GM18499 (cell line): ENCODE measurements at regions not wholly inside any gene's neighbourhood (a gene's known extent, or its start where the extent isn't known, plus 50 kb on each side); places are given as distances from the start of the nearest gene placed in this dataset.
"Not testable (repeated sequence)": the region's sequence is repeated elsewhere in the genome, so short reads cannot be mapped to it uniquely, and the experiment has no call there.

Experiments used
- ATAC-seq: cut with Tn5 transposase; IDR thresholded peaks from one replicate; pipeline ENCODE4 v1.9.1; 2021; ENCODE audit warnings: moderate number of reproducible peaks; ENCODE audit not compliant: insufficient read depth, unreplicated experiment

DNA sequence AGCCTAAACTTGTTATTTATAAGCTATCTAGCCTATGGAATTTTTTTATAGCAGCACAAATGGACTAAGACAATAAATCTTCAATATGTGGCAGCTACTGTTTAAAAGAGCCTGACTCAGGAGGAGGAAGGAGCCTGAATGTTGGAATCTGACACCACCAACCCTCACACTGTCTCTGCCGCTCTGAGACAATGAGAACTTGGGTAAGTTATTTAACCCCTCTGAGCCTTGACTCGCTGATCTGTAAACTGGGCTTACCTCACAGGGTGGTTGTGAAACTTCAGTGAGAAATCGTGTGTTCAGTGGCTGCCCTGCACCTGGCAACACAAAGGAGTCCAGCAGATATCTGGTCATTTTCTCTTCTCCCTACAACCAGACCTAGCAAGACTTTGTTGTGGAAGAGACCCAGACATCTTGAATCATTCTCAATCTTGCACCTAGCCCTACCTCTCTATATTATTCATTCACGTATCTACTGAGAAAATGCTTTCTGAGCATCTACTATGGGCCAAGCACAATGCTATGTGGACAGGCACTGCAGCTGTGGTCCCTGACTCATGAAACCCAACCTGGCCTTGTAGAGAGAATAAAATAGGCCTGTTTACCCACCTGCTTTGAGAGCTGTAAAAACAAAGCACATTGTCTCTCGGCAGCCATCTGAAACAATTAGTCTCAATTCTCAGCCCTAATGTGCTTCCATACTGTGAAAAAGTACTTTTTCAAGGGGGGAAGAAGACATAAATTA lies 81.9 kb upstream of the SLC25A36 start:
- ATAC-seq = no peak

DNA sequence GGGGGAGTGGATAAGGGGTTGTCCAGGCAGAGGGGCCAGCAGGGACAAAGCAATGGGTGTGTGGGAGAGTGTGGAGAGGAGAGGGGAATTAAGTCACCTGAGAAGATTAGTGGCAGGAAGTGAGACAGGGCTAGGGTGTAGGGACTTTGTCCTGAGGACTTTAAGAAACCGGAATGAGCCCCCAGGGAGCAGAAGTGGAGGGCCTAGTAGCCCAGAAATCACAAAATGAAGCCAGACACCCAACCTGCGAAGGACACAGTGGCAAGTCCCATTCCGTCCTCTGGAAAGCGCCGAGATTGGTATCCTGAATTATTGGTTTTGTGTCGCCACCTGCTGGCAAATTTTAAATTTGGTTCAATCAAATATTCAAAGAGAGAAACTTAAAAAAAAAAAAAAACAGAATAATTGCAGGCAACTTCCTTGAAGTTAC lies 78.0 kb upstream of the SLC25A36 start:
- ATAC-seq = peak; percentile 54

DNA sequence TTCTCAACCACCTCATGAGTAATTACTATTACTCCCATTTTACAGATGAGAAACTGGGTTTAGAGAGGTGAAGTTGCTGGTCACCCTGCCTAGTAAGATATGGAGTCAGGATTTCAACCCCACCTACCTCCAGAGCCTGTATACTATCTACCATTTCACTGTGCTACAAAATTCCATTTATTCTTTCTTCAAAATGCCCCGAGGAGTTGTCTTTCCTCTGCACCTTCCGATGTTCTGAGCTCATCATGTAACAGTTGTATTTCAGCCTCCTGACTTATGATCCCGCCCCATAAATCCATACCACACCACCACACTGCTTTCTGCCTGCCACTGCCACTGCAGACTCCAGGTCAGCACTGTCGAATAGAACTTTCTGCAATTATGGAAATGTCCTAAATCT lies 71.3 kb upstream of the SLC25A36 start:
- ATAC-seq = no peak

DNA sequence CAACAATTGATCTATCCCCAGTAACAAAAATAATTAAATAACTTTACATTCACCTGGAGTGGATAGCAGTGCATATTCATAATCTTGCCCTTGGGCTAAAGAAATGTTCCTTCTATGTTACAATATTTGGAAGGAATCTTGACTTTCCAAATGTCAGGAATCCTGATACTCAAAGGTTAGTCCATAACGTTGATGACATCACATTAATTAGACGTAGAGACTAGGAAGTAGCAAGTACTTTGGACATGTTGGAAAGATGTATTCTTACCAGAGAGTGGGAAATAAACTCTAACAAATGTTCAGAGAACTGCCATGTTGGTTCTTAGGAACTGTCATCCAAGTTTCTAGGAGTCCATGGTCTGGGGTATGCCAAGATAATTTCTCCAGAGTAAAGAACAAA lies 70.6 kb upstream of the SLC25A36 start:
- no peak for ATAC-seq

DNA sequence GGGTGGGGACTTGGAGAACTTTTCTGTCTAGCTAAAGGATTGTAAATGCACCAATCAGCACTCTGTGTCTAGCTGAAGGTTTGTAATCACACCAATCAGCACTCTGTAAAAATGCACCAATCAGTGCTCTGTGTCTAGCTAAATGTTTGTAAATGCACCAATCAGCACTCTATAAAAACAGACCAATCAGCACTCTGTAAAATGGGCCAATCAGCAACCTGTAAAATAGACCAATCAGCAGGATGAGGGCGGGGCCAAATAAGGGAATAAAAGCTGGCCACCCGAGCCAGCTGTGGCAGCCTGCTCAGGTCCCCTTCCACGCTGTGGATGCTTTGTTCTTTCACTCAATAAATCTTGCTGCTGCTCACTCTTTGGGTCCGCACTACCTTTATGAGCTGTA lies 69.5 kb upstream of the SLC25A36 start:
- ATAC-seq = not testable (repeated sequence)

DNA sequence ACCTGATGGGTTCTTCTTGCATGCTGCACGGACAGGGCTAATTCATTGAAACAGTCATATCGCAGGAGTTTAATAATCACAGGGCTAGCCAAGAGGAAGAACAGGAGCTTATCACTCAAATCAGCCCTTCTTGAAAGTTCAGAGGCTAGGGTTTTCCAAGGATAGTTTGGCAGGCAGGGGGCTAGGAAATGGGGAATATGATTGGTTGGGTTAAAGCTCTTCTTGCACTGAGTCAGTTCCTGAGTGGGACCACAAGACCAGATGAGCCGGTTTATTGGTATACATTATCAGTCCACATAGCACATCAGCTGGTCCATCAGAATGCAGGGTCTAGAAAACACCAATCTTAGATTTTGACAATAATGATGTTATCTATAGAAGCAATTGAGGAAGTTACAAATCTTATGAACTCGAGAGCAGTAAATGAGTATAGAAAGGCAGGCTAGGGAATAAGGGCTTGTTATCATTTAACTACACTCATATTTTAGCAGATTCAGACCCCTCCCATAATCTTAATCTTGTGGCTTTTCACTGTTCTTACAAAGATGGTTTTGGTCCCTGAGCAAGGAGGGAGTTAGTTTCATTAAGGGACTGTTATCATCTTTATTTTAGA lies 58.1 kb upstream of the SLC25A36 start:
- no peak for ATAC-seq

DNA sequence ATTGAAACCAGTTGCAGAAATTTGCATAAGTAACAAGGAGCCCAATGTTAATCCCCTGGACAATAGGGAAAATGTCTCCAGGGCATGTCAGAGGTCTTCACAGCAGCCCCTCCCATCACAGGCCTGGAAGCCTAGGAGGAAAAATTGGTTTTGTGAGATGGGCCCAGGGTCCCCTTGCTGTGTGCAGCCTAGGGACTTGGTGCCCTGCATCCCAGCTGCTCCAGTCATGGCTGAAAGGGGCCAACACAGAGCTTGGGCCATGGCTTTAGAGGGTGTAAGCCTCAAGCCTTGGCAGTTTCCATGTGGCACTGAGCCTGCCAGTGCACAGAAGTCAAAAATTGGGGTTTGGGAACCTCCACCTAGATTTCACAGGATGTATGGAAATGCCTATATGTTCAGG lies 55.9 kb upstream of the SLC25A36 start:
- ATAC-seq = not testable (repeated sequence)
